K562 (cell line): ENCODE measurements at regions not wholly inside any gene's neighbourhood (a gene's known extent, or its start where the extent isn't known, plus 50 kb on each side); places are given as distances from the start of the nearest gene placed in this dataset.

ENCODE experiments used
- ATAC-seq: fragments of 200-7000 bp; cut with Tn5 transposase; 3 replicates; pipeline ENCODE4 v1.9.1; 2020; ENCODE audit warnings: moderate library complexity
- BruUV-seq: library from RNA; stranded (reverse); fragments of 400-500 nt; replicated peaks from 2 replicates; lab custom pipeline; 2021; lab: Mats Ljungman, UMichigan
- CTCF ChIA-PET: fragments of 300-600 bp; formaldehyde crosslinking; extraction: SDS; loops from one replicate; lab custom pipeline; 2021; ENCODE audit warnings: low intra/inter-chr PET ratio; lab: Yijun Ruan, JAX
- POLR2A ChIA-PET: fragments of 300-600, 350-650 bp; sonication (Branson Sonifier 250); formaldehyde crosslinking; extraction: SDS; loops from one replicate; lab custom pipeline; 2021; ENCODE audit warnings: antibody characterized with exemption, inconsistent platforms; lab: Yijun Ruan, JAX
- DNase-seq, 4 experiments: peaks; one replicate each; pipeline versions ENCODE4 v3.0.0 to v3.0.0-alpha.2; 2011 to 2018; ENCODE audit warnings: low spot score in 3 of 4, mixed read lengths in 3 of 4; ENCODE audit errors: extremely low read depth in 1 of 4
- FAIRE-seq: peaks from 2 replicates; lab custom pipeline; 2011; peaks lifted over from hg19 to GRCh38; lab: Jason Lieb, UNC
- H2AFZ ChIP-seq: 2 replicates; pipeline ENCODE4 v1.6.0; 2011; ENCODE audit warnings: low read depth, low read length, control low read depth, inconsistent platforms
- H3K27ac ChIP-seq: fragments of 200-600 bp; 3 replicates; pipeline ENCODE4 v1.8.0; 2011; ENCODE audit warnings: low read depth, mild to moderate bottlenecking, control low read depth, inconsistent platforms, low read length, moderate library complexity, mixed read lengths; ENCODE audit errors: extremely low read depth
- H3K27me3 ChIP-seq, 2 experiments: fragments of 300-600 bp in 1 of 2; 2 replicates in 1 of 2; 3 replicates in 1 of 2; pipeline versions ENCODE4 v1.6.0 to v1.8.0; 2011; ENCODE audit warnings: inconsistent platforms in 2 of 2, low read length in 2 of 2, mild to moderate bottlenecking in 1 of 2, mixed read lengths in 1 of 2, moderate library complexity in 1 of 2; ENCODE audit not compliant: control insufficient read depth in 2 of 2, insufficient read depth in 2 of 2
- H3K36me3 ChIP-seq: fragments of 300-600 bp; 3 replicates; pipeline ENCODE4 v1.8.0; 2011; ENCODE audit warnings: mild to moderate bottlenecking, low read length, inconsistent platforms; ENCODE audit not compliant: control insufficient read depth, insufficient read depth
- H3K4me1 ChIP-seq, 2 experiments: fragments of 200-600 bp in 1 of 2; replicated peaks in 1 of 2; 2 replicates in 1 of 2; 3 replicates in 1 of 2; pipeline versions ENCODE4 v1.5.1 to v1.8.0; 2011; ENCODE audit warnings: inconsistent platforms in 2 of 2, low read length in 2 of 2, mild to moderate bottlenecking in 1 of 2, mixed read lengths in 1 of 2, moderate library complexity in 1 of 2; ENCODE audit not compliant: control insufficient read depth in 2 of 2, insufficient read depth in 2 of 2
- H3K4me2 ChIP-seq: 2 replicates; pipeline ENCODE4 v1.6.1; 2011; ENCODE audit warnings: low read length, control low read depth, inconsistent platforms, mixed read lengths; ENCODE audit not compliant: insufficient read depth
- H3K4me3 ChIP-seq: fragments of 200-600 bp; sonication (generic), shearing (Covaris generic); 2 replicates; pipeline ENCODE4 v1.5.1; 2016; ENCODE audit warnings: control low read depth, inconsistent platforms
- H3K79me2 ChIP-seq: fragments of 200-600 bp; 3 replicates; pipeline ENCODE4 v1.8.0; 2011; ENCODE audit warnings: low read length, inconsistent platforms; ENCODE audit not compliant: control insufficient read depth, insufficient read depth
- H3K9ac ChIP-seq, 2 experiments: 2 replicates each; pipeline versions ENCODE4 v1.6.0 to v1.6.1; 2011; ENCODE audit warnings: low read depth in 2 of 2, low read length in 2 of 2, control low read depth in 1 of 2, inconsistent platforms in 1 of 2, mild to moderate bottlenecking in 1 of 2, mixed read lengths in 1 of 2; ENCODE audit not compliant: insufficient read depth in 1 of 2
- H3K9me1 ChIP-seq: one replicate; pipeline ENCODE4 v1.6.0; 2011; ENCODE audit warnings: inconsistent platforms, mild to moderate bottlenecking, low read length, moderate library complexity; ENCODE audit not compliant: control insufficient read depth, insufficient read depth
- H3K9me3 ChIP-seq: replicated peaks from 2 replicates; pipeline ENCODE4 v1.5.1; 2011; ENCODE audit warnings: low read depth, low read length, inconsistent platforms; ENCODE audit not compliant: control insufficient read depth, insufficient read depth
- H4K20me1 ChIP-seq: replicated peaks from 2 replicates; pipeline ENCODE4 v1.6.1; 2011; ENCODE audit warnings: low read length, inconsistent platforms, mixed read lengths; ENCODE audit not compliant: control insufficient read depth, insufficient read depth
- IFI16 ChIP-seq: fragments of 250-450 bp; sonication (Bioruptor Pico); IDR thresholded peaks from 2 replicates; pipeline ENCODE4 v2.1.2; 2022; ENCODE audit warnings: mild to moderate bottlenecking, inconsistent platforms
- KLF13 ChIP-seq: fragments of 450-650 bp; IDR thresholded peaks from 2 replicates; pipeline ENCODE4 v1.6.1; 2016; ENCODE audit warnings: missing genetic modification characterization, low read depth, mild to moderate bottlenecking, missing compliant biosample characterization, moderate library complexity, borderline replicate concordance
- PHF20 ChIP-seq: fragments of 450-650 bp; IDR thresholded peaks from 2 replicates; pipeline ENCODE4 v1.6.1; 2018; ENCODE audit not compliant: partially characterized antibody
- TAL1 ChIP-seq: fragments of 450-650 bp; IDR thresholded peaks from 2 replicates; pipeline ENCODE4 v1.6.1; 2016; ENCODE audit warnings: mild to moderate bottlenecking
- ZNF445 ChIP-seq: fragments of 250-450 bp; sonication (Bioruptor Pico); IDR thresholded peaks from 2 replicates; pipeline ENCODE4 v1.4.0; 2020; ENCODE audit warnings: low read depth, mild to moderate bottlenecking, moderate library complexity
- ZNF644 ChIP-seq: fragments of 200-800 bp; sonication (Bioruptor generic); IDR thresholded peaks from 2 replicates; pipeline ENCODE4 v1.6.1; 2016; ENCODE audit warnings: low read depth, missing genetic modification characterization, missing compliant biosample characterization
- ZNF655 ChIP-seq: fragments of 250-450 bp; sonication (Bioruptor Pico); IDR thresholded peaks from 2 replicates; pipeline ENCODE4 v1.5.0; 2021
- WGBS: fragments of 100-300 bp; shearing (Covaris generic); methylation state at CpG from one replicate; pipeline ENCODE4 v1.1.6; 2016; ENCODE audit warnings: low coverage, mixed read lengths; ENCODE audit not compliant: insufficient coverage; ENCODE audit errors: missing lambda C conversion rate; 5-methylcytosine and 5-hydroxymethylcytosine counted together
- in situ Hi-C: fragments of 300-500 bp; cut with MboI; formaldehyde crosslinking; loops from 4 replicates; pipeline ENCODE4 v1.15.0; 2018; ENCODE audit warnings: inconsistent platforms, mixed read lengths
- intact Hi-C: fragments of 100-400 bp; cut with micrococcal nuclease; formaldehyde crosslinking; loops from 2 replicates; pipeline ENCODE4 v1.14.2; 2022
- TF ChIP-seq, protein P1 (sequence below): IDR thresholded peaks from 2 replicates; pipeline ENCODE4 v1.6.1; 2011; ENCODE audit warnings: borderline replicate concordance, low read depth, mild to moderate bottlenecking, moderate library complexity, low read length; ENCODE audit not compliant: insufficient read depth, poor library complexity, severe bottlenecking
- TF ChIP-seq, protein P2 (sequence below): sonication (generic); formaldehyde crosslinking; IDR thresholded peaks from 2 replicates; pipeline ENCODE4 v1.8.0; 2023; ENCODE audit warnings: mild to moderate bottlenecking, missing genetic modification reagents
- TF ChIP-seq, protein P3 (sequence below): IDR thresholded peaks from 2 replicates; pipeline ENCODE4 v1.6.1; 2012; ENCODE audit warnings: low read depth, low read length, improper control_type of control experiment, borderline replicate concordance
- TF ChIP-seq, protein P4 (sequence below): fragments of 450-650 bp; IDR thresholded peaks from 2 replicates; pipeline ENCODE4 v1.6.1; 2016
- TF ChIP-seq, protein P5 (sequence below): fragments of 250-450 bp; sonication (Bioruptor Pico); IDR thresholded peaks from 2 replicates; pipeline ENCODE4 v1.9.0; 2021; ENCODE audit warnings: mild to moderate bottlenecking

DNA sequence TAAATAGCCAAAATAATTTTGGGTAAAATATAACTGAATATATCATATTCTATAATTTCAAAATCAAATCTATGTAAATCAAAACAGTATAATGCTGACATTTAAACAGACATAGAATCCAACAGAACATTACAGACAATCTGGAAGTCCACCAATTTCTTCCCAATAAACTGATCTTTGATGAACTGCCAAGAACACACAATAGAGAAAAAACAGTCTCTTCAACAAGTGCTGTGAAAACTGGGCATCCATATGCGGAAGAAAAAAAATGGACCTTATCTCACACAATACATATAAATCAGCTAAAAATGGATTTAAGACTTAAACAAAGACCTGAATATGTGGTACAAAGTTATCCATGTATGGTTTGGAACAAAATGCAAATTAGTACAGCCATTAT is 1022.7 kb downstream of the TMEM121 start:
- WGBS, result 0% methylated on average over 1 of the region's 1 CpG
- no peaks in the 10 kb centered on the region for H3K79me2 ChIP-seq
- ChIA-PET POLR2A (no interaction called here), CTCF (no interaction called here)
- no peaks in the 10 kb centered on the region for H3K27me3 ChIP-seq
- H3K4me2 ChIP-seq, result no peak overlapping the region
- H3K9me3 ChIP-seq, result no peaks in the 10 kb centered on the region
- H3K9ac ChIP-seq, result no peak overlapping the region
- no peaks in the 10 kb centered on the region for H3K4me1 ChIP-seq
- no peak for DNase-seq
- in situ Hi-C loops (no loop called here), intact Hi-C loops (no loop called here)
- BruUV-seq, result no TSS peak
- ATAC-seq, result no peak
- H3K36me3 ChIP-seq, result no peaks in the 10 kb centered on the region
- no peaks in the 10 kb centered on the region for H3K9me1 ChIP-seq
- no peak overlapping the region for H3K4me3 ChIP-seq
- H3K27ac ChIP-seq, result no peak overlapping the region
- TF ChIP-seq, protein P1, sequence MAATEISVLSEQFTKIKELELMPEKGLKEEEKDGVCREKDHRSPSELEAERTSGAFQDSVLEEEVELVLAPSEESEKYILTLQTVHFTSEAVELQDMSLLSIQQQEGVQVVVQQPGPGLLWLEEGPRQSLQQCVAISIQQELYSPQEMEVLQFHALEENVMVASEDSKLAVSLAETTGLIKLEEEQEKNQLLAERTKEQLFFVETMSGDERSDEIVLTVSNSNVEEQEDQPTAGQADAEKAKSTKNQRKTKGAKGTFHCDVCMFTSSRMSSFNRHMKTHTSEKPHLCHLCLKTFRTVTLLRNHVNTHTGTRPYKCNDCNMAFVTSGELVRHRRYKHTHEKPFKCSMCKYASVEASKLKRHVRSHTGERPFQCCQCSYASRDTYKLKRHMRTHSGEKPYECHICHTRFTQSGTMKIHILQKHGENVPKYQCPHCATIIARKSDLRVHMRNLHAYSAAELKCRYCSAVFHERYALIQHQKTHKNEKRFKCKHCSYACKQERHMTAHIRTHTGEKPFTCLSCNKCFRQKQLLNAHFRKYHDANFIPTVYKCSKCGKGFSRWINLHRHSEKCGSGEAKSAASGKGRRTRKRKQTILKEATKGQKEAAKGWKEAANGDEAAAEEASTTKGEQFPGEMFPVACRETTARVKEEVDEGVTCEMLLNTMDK, result no peak
- TF ChIP-seq, protein P2, sequence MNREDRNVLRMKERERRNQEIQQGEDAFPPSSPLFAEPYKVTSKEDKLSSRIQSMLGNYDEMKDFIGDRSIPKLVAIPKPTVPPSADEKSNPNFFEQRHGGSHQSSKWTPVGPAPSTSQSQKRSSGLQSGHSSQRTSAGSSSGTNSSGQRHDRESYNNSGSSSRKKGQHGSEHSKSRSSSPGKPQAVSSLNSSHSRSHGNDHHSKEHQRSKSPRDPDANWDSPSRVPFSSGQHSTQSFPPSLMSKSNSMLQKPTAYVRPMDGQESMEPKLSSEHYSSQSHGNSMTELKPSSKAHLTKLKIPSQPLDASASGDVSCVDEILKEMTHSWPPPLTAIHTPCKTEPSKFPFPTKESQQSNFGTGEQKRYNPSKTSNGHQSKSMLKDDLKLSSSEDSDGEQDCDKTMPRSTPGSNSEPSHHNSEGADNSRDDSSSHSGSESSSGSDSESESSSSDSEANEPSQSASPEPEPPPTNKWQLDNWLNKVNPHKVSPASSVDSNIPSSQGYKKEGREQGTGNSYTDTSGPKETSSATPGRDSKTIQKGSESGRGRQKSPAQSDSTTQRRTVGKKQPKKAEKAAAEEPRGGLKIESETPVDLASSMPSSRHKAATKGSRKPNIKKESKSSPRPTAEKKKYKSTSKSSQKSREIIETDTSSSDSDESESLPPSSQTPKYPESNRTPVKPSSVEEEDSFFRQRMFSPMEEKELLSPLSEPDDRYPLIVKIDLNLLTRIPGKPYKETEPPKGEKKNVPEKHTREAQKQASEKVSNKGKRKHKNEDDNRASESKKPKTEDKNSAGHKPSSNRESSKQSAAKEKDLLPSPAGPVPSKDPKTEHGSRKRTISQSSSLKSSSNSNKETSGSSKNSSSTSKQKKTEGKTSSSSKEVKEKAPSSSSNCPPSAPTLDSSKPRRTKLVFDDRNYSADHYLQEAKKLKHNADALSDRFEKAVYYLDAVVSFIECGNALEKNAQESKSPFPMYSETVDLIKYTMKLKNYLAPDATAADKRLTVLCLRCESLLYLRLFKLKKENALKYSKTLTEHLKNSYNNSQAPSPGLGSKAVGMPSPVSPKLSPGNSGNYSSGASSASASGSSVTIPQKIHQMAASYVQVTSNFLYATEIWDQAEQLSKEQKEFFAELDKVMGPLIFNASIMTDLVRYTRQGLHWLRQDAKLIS, result no peak
- TF ChIP-seq ZNF445 (CRISPR knock-in tag) (no peak), IFI16 (CRISPR knock-in tag) (no peak), TAL1 (no peak), ZNF644 (tag) (no peak), KLF13 (no peak), ZNF655 (CRISPR knock-in tag) (no peak), PHF20 (no peak)
- TF ChIP-seq, protein P3, sequence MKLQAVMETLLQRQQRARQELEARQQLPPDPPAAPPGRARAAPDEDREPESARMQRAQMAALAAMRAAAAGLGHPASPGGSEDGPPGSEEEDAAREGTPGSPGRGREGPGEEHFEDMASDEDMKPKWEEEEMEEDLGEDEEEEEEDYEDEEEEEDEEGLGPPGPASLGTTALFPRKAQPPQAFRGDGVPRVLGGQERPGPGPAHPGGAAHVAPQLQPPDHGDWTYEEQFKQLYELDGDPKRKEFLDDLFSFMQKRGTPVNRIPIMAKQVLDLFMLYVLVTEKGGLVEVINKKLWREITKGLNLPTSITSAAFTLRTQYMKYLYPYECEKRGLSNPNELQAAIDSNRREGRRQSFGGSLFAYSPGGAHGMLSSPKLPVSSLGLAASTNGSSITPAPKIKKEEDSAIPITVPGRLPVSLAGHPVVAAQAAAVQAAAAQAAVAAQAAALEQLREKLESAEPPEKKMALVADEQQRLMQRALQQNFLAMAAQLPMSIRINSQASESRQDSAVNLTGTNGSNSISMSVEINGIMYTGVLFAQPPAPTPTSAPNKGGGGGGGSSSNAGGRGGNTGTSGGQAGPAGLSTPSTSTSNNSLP, result no peak
- TF ChIP-seq, protein P4, sequence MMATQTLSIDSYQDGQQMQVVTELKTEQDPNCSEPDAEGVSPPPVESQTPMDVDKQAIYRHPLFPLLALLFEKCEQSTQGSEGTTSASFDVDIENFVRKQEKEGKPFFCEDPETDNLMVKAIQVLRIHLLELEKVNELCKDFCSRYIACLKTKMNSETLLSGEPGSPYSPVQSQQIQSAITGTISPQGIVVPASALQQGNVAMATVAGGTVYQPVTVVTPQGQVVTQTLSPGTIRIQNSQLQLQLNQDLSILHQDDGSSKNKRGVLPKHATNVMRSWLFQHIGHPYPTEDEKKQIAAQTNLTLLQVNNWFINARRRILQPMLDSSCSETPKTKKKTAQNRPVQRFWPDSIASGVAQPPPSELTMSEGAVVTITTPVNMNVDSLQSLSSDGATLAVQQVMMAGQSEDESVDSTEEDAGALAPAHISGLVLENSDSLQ, result no peak
- TF ChIP-seq, protein P5, sequence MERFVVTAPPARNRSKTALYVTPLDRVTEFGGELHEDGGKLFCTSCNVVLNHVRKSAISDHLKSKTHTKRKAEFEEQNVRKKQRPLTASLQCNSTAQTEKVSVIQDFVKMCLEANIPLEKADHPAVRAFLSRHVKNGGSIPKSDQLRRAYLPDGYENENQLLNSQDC (CRISPR knock-in tag), result no peak
- no peaks in the 10 kb centered on the region for H4K20me1 ChIP-seq
- H2AFZ ChIP-seq, result no peak overlapping the region
- FAIRE-seq, result no peak
